WTC11 (cell line): ENCODE measurements at regions not wholly inside any gene's neighbourhood (a gene's known extent, or its start where the extent isn't known, plus 50 kb on each side); places are given as distances from the start of the nearest gene placed in this dataset.

Experiments used
- ATAC-seq: fragments of 200-7000 bp; cut with Tn5 transposase; 2 replicates; pipeline ENCODE4 v1.10.0; 2021; ENCODE audit warnings: mild to moderate bottlenecking, moderate library complexity
- CTCF ChIA-PET: fragments of 300-600 bp; sonication (Branson Sonifier 250); formaldehyde crosslinking; loops from one replicate; lab custom pipeline; 2021; ENCODE audit warnings: antibody characterized with exemption; lab: Charles Lee
- POLR2A ChIA-PET: fragments of 350-600 bp; sonication (Branson Sonifier 250); formaldehyde crosslinking; loops from one replicate; lab custom pipeline; 2021; ENCODE audit warnings: antibody characterized with exemption; lab: Charles Lee
- DNase-seq: peaks from one replicate; pipeline ENCODE4 v3.0.0; 2021; ENCODE audit warnings: low spot score
- H3K27ac Mint-ChIP-seq: 2 replicates; pipeline ENCODE4 v1.8.0; 2021; ENCODE audit warnings: mixed read lengths
- H3K27me3 Mint-ChIP-seq: 2 replicates; pipeline ENCODE4 v1.8.0; 2021; ENCODE audit warnings: low read depth, mild to moderate bottlenecking, moderate library complexity, mixed read lengths
- H3K36me3 Mint-ChIP-seq: 2 replicates; pipeline ENCODE4 v1.8.0; 2021; ENCODE audit warnings: mixed read lengths
- H3K4me1 Mint-ChIP-seq: 2 replicates; pipeline ENCODE4 v1.8.0; 2022; ENCODE audit warnings: mixed read lengths
- H3K4me3 Mint-ChIP-seq: 2 replicates; pipeline ENCODE4 v1.8.0; 2021; ENCODE audit warnings: mild to moderate bottlenecking, moderate library complexity, mixed read lengths
- H3K9me3 Mint-ChIP-seq: 2 replicates; pipeline ENCODE4 v1.8.0; 2021; ENCODE audit warnings: mixed read lengths
- CREB1 ChIP-seq: sonication (generic); formaldehyde crosslinking; IDR thresholded peaks from 2 replicates; pipeline ENCODE4 v1.8.0; 2023; ENCODE audit warnings: mild to moderate bottlenecking, missing genetic modification reagents
- ESRRA ChIP-seq: sonication (generic); formaldehyde crosslinking; IDR thresholded peaks from 2 replicates; pipeline ENCODE4 v1.8.1; 2022; ENCODE audit warnings: mild to moderate bottlenecking, missing genetic modification reagents, borderline replicate concordance
- FOXP4 ChIP-seq: sonication (generic); formaldehyde crosslinking; IDR thresholded peaks from 2 replicates; pipeline ENCODE4 v1.8.0; 2022; ENCODE audit warnings: mild to moderate bottlenecking, missing genetic modification reagents
- JAZF1 ChIP-seq: fragments of 250-450 bp; sonication (Bioruptor Pico); IDR thresholded peaks from 2 replicates; pipeline ENCODE4 v1.9.0; 2021; ENCODE audit warnings: moderate library complexity, mild to moderate bottlenecking, inconsistent platforms
- JUN ChIP-seq: sonication (generic); formaldehyde crosslinking; IDR thresholded peaks from 2 replicates; pipeline ENCODE4 v1.8.0; 2023; ENCODE audit warnings: mild to moderate bottlenecking, missing genetic modification reagents
- NFATC4 ChIP-seq: fragments of 250-450 bp; sonication (Bioruptor Pico); IDR thresholded peaks from 2 replicates; pipeline ENCODE4 v1.9.0; 2021; ENCODE audit warnings: mild to moderate bottlenecking
- NFE2L1 ChIP-seq: sonication (generic); formaldehyde crosslinking; IDR thresholded peaks from 2 replicates; pipeline ENCODE4 v1.8.1; 2023; ENCODE audit warnings: missing genetic modification reagents
- NR1H2 ChIP-seq: sonication (generic); formaldehyde crosslinking; IDR thresholded peaks from 2 replicates; pipeline ENCODE4 v1.9.0; 2021; ENCODE audit warnings: mild to moderate bottlenecking, moderate library complexity, missing genetic modification reagents
- SP1 ChIP-seq: sonication (generic); formaldehyde crosslinking; conservative IDR thresholded peaks from 2 replicates; pipeline ENCODE4 v1.8.1; 2022; ENCODE audit warnings: missing genetic modification reagents
- TEAD4 ChIP-seq: sonication (generic); formaldehyde crosslinking; IDR thresholded peaks from 2 replicates; pipeline ENCODE4 v1.8.0; 2022; ENCODE audit warnings: mild to moderate bottlenecking, missing genetic modification reagents
- ZNF121 ChIP-seq: sonication (generic); formaldehyde crosslinking; IDR thresholded peaks from 2 replicates; pipeline ENCODE4 v1.8.0; 2023; ENCODE audit warnings: missing genetic modification reagents
- ZNF317 ChIP-seq: sonication (generic); formaldehyde crosslinking; IDR thresholded peaks from 2 replicates; pipeline ENCODE4 v1.8.1; 2023; ENCODE audit warnings: low read depth, mild to moderate bottlenecking, moderate library complexity, missing genetic modification reagents, borderline replicate concordance
- ZNF416 ChIP-seq: fragments of 250-450 bp; sonication (Bioruptor Pico); IDR thresholded peaks from 2 replicates; pipeline ENCODE4 v1.9.0; 2021; ENCODE audit warnings: mild to moderate bottlenecking, inconsistent platforms
- TF ChIP-seq, protein P1 (sequence below): fragments of 250-450 bp; sonication (Bioruptor Pico); IDR thresholded peaks from 2 replicates; pipeline ENCODE4 v1.9.0; 2021; ENCODE audit warnings: mild to moderate bottlenecking, borderline replicate concordance
- TF ChIP-seq, protein P2 (sequence below): sonication (generic); formaldehyde crosslinking; IDR thresholded peaks from 2 replicates; pipeline ENCODE4 v1.8.0; 2022; ENCODE audit warnings: mild to moderate bottlenecking, missing genetic modification reagents
- TF ChIP-seq, protein P3 (sequence below): sonication (generic); formaldehyde crosslinking; IDR thresholded peaks from 2 replicates; pipeline ENCODE4 v1.8.1; 2022; ENCODE audit warnings: mild to moderate bottlenecking, missing genetic modification reagents, moderate library complexity, borderline replicate concordance
- TF ChIP-seq, protein P4 (sequence below): fragments of 250-450 bp; sonication (Bioruptor Pico); IDR thresholded peaks from 2 replicates; pipeline ENCODE4 v1.9.0; 2021; ENCODE audit warnings: mild to moderate bottlenecking

DNA sequence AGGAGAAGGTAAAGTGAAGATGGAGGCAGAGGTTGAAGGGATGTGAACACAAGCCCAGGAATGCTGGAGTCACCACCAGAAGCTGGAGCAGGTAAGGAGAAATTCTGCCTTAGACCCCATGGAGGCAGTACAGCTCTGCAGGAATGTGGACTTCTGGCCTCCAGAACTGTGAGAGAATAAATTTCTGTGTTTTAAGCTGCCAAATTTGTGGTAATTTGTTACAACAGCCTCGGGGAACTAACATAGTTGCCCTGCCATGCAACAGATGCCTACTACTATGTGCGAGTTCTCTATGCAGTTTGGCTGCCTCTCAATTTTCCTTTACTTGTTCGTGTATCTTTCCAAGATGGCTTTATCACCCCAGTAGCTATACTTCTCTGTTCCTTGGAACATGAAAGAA is 394.1 kb downstream of the TUSC7 start (continued):
- TF ChIP-seq, protein P1, sequence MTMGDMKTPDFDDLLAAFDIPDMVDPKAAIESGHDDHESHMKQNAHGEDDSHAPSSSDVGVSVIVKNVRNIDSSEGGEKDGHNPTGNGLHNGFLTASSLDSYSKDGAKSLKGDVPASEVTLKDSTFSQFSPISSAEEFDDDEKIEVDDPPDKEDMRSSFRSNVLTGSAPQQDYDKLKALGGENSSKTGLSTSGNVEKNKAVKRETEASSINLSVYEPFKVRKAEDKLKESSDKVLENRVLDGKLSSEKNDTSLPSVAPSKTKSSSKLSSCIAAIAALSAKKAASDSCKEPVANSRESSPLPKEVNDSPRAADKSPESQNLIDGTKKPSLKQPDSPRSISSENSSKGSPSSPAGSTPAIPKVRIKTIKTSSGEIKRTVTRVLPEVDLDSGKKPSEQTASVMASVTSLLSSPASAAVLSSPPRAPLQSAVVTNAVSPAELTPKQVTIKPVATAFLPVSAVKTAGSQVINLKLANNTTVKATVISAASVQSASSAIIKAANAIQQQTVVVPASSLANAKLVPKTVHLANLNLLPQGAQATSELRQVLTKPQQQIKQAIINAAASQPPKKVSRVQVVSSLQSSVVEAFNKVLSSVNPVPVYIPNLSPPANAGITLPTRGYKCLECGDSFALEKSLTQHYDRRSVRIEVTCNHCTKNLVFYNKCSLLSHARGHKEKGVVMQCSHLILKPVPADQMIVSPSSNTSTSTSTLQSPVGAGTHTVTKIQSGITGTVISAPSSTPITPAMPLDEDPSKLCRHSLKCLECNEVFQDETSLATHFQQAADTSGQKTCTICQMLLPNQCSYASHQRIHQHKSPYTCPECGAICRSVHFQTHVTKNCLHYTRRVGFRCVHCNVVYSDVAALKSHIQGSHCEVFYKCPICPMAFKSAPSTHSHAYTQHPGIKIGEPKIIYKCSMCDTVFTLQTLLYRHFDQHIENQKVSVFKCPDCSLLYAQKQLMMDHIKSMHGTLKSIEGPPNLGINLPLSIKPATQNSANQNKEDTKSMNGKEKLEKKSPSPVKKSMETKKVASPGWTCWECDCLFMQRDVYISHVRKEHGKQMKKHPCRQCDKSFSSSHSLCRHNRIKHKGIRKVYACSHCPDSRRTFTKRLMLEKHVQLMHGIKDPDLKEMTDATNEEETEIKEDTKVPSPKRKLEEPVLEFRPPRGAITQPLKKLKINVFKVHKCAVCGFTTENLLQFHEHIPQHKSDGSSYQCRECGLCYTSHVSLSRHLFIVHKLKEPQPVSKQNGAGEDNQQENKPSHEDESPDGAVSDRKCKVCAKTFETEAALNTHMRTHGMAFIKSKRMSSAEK (CRISPR knock-in tag) = no peak
- TF ChIP-seq NR1H2 (CRISPR knock-in tag) = no peak

DNA sequence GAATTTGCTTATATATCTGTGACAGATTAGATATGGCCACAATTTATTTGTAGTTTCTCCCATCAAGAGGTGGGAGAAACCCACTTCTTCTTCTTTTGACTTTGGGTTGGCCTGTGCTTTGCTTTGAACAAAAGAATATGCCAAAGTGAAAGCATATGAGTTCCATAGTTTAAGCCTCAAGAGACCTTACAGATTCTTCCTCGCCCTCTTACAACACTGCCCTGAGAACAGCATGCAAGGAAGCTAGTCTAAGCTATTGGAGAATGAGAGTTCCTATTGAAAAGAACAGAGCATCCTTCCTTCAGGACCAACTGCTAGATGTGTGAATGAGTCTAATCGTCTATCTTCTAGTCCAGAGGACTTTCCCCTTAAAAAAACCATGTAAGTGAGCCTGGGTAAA is 394.8 kb downstream of the TUSC7 start:
- ChIA-PET POLR2A (no interaction called here), CTCF (interaction anchor here (0.8 kb wide), 1 partner anchor 89 kb away, joined by 4 read pairs; no protein-coding TSS in a partner anchor)
- H3K27me3 Mint-ChIP-seq = no peaks in the 10 kb centered on the region
- ATAC-seq = no peak; the same call in 1 of the 2 replicates
- H3K27ac Mint-ChIP-seq = no peak overlapping the region
- no peak overlapping the region for H3K4me3 Mint-ChIP-seq
- peaks cover 12% of the 10 kb centered on the region for H3K36me3 Mint-ChIP-seq
- no peak for TF ChIP-seq NFE2L1 (CRISPR knock-in tag)
- no peak for TF ChIP-seq ZNF317 (CRISPR knock-in tag)
- TF ChIP-seq SP1 = no peak
- no peak for TF ChIP-seq ZNF416 (CRISPR knock-in tag)
- no peak for TF ChIP-seq ESRRA (CRISPR knock-in tag)
- no peak for TF ChIP-seq JAZF1 (CRISPR knock-in tag)
- peaks cover 25% of the 10 kb centered on the region for H3K9me3 Mint-ChIP-seq
- no peak for DNase-seq
- peaks cover 24% of the 10 kb centered on the region for H3K4me1 Mint-ChIP-seq

DNA sequence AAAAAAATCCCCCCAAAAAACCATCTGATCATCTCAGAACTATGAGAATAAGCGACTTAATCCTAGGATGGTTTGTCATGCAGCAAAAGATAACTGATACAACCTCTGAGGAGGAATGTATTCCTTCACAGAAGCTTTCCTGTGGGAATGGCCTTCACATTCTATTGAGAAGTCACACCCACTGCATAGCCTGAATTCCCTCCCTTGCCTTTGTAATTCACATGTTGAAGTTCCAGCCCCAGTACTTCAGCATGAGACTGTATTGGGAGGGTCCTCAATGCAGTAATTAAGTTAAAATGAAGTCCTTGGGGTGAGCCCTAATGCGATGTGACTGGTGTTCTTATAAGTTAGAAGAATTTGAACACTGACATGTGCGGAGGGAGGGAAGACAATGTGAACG is 395.2 kb downstream of the TUSC7 start:
- no peak for DNase-seq
- CTCF ChIA-PET = no interaction called here
- peaks cover 12% of the 10 kb centered on the region for H3K36me3 Mint-ChIP-seq
- TF ChIP-seq CREB1 = no peak
- no peak for TF ChIP-seq JUN (CRISPR knock-in tag)
- TF ChIP-seq FOXP4 = no peak
- TF ChIP-seq, protein P2, sequence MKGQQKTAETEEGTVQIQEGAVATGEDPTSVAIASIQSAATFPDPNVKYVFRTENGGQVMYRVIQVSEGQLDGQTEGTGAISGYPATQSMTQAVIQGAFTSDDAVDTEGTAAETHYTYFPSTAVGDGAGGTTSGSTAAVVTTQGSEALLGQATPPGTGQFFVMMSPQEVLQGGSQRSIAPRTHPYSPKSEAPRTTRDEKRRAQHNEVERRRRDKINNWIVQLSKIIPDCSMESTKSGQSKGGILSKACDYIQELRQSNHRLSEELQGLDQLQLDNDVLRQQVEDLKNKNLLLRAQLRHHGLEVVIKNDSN (CRISPR knock-in tag) = no peak
- no peak overlapping the region for H3K27ac Mint-ChIP-seq
- no peaks in the 10 kb centered on the region for H3K27me3 Mint-ChIP-seq
- POLR2A ChIA-PET = no interaction called here
- ATAC-seq = peak; percentile 94
- H3K4me1 Mint-ChIP-seq = peaks cover 24% of the 10 kb centered on the region
- no peak overlapping the region for H3K4me3 Mint-ChIP-seq
- peaks cover 25% of the 10 kb centered on the region for H3K9me3 Mint-ChIP-seq

GRCh38 chr3:117105686-117106085 is 396.1 kb downstream of the TUSC7 start:
- H3K27ac Mint-ChIP-seq = no peak overlapping the region
- H3K4me3 Mint-ChIP-seq = no peak overlapping the region
- ChIA-PET CTCF (no interaction called here), POLR2A (no interaction called here)
- DNase-seq (no peak), ATAC-seq (no peak)
- H3K9me3 Mint-ChIP-seq = peaks cover 25% of the 10 kb centered on the region
- no peaks in the 10 kb centered on the region for H3K27me3 Mint-ChIP-seq
- peaks cover 12% of the 10 kb centered on the region for H3K36me3 Mint-ChIP-seq
- peaks cover 24% of the 10 kb centered on the region for H3K4me1 Mint-ChIP-seq
- TF ChIP-seq NFATC4 (CRISPR knock-in tag) = no peak
- TF ChIP-seq, protein P1 (CRISPR knock-in tag) = no peak
- no peak for TF ChIP-seq ESRRA (CRISPR knock-in tag)
- TF ChIP-seq ZNF121 (CRISPR knock-in tag) = no peak
- TF ChIP-seq TEAD4 (CRISPR knock-in tag) = no peak
- TF ChIP-seq, protein P3, sequence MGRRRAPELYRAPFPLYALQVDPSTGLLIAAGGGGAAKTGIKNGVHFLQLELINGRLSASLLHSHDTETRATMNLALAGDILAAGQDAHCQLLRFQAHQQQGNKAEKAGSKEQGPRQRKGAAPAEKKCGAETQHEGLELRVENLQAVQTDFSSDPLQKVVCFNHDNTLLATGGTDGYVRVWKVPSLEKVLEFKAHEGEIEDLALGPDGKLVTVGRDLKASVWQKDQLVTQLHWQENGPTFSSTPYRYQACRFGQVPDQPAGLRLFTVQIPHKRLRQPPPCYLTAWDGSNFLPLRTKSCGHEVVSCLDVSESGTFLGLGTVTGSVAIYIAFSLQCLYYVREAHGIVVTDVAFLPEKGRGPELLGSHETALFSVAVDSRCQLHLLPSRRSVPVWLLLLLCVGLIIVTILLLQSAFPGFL = no peak
- TF ChIP-seq, protein P2 (CRISPR knock-in tag) = no peak
- TF ChIP-seq, protein P4, sequence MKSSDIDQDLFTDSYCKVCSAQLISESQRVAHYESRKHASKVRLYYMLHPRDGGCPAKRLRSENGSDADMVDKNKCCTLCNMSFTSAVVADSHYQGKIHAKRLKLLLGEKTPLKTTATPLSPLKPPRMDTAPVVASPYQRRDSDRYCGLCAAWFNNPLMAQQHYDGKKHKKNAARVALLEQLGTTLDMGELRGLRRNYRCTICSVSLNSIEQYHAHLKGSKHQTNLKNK (CRISPR knock-in tag) = no peak
